IMR-90 (cell line): ENCODE measurements at regions not wholly inside any gene's neighbourhood (a gene's known extent, or its start where the extent isn't known, plus 50 kb on each side); places are given as distances from the start of the nearest gene placed in this dataset.

Source experiments
- ATAC-seq: fragments of 200-7000 bp; cut with Tn5 transposase; 2 replicates; pipeline ENCODE4 v1.9.1; 2020; ENCODE audit warnings: low read depth, mild to moderate bottlenecking, moderate library complexity
- BruUV-seq: library from RNA; stranded (reverse); fragments of 400-500 nt; replicated peaks from 2 replicates; lab custom pipeline; 2021; lab: Mats Ljungman, UMichigan
- CTCF ChIA-PET: fragments of 300-600 bp; formaldehyde crosslinking; extraction: SDS; loops from one replicate; lab custom pipeline; 2021; ENCODE audit warnings: antibody characterized with exemption; lab: Yijun Ruan, JAX
- POLR2A ChIA-PET: fragments of 300-600 bp; sonication (Branson Sonifier 250); formaldehyde crosslinking; loops from one replicate; lab custom pipeline; 2022; ENCODE audit warnings: antibody characterized with exemption; ENCODE audit not compliant: unreplicated experiment; lab: Charles Lee
- DNase-seq: peaks from one replicate; pipeline ENCODE4 v3.0.0; 2013
- H2AFZ ChIP-seq: replicated peaks from 2 replicates; pipeline ENCODE3; 2013; ENCODE audit warnings: low read length, mild to moderate bottlenecking; ENCODE audit not compliant: poor library complexity
- H2AK5ac ChIP-seq: 2 replicates; pipeline ENCODE4 v1.6.1; 2013; ENCODE audit warnings: low read depth, low read length, inconsistent platforms
- H2AK9ac ChIP-seq: replicated peaks from 2 replicates; pipeline ENCODE3; 2013; ENCODE audit warnings: mild to moderate bottlenecking, low read depth, low read length, moderate library complexity; ENCODE audit not compliant: poor library complexity
- H2BK120ac ChIP-seq: 2 replicates; pipeline ENCODE4 v1.6.1; 2013; ENCODE audit warnings: low read depth, low read length, inconsistent platforms
- H2BK15ac ChIP-seq: 3 replicates; pipeline ENCODE4 v1.6.1; 2013; ENCODE audit warnings: low read depth, low read length, inconsistent platforms
- H2BK20ac ChIP-seq: 2 replicates; pipeline ENCODE4 v1.6.1; 2013; ENCODE audit warnings: low read depth, mild to moderate bottlenecking, inconsistent platforms, low read length, moderate library complexity
- H2BK5ac ChIP-seq: 2 replicates; pipeline ENCODE4 v1.6.1; 2013; ENCODE audit warnings: mild to moderate bottlenecking, low read depth, low read length, inconsistent platforms; ENCODE audit not compliant: poor library complexity, severe bottlenecking
- H3K14ac ChIP-seq: replicated peaks from 2 replicates; pipeline ENCODE4 v1.6.1; 2013; ENCODE audit warnings: low read depth, low read length, inconsistent platforms
- H3K18ac ChIP-seq: 2 replicates; pipeline ENCODE4 v1.6.1; 2013; ENCODE audit warnings: low read depth, low read length, control low read depth
- H3K23ac ChIP-seq: 2 replicates; pipeline ENCODE4 v1.6.1; 2013; ENCODE audit warnings: low read depth, low read length, inconsistent platforms
- H3K27ac ChIP-seq: 2 replicates; pipeline ENCODE4 v1.5.1; 2013; ENCODE audit warnings: mild to moderate bottlenecking, control low read depth, low read length; ENCODE audit not compliant: insufficient read depth
- H3K27me3 ChIP-seq: 2 replicates; pipeline ENCODE4 v1.6.1; 2013; ENCODE audit warnings: low read length; ENCODE audit not compliant: control insufficient read depth, insufficient read depth
- H3K36me3 ChIP-seq: 2 replicates; pipeline ENCODE4 v1.6.1; 2013; ENCODE audit warnings: low read length, mixed read lengths; ENCODE audit not compliant: control insufficient read depth, insufficient read depth
- H3K4ac ChIP-seq: 2 replicates; pipeline ENCODE4 v1.6.1; 2013; ENCODE audit warnings: low read depth, low read length, inconsistent platforms
- H3K4me1 ChIP-seq: 2 replicates; pipeline ENCODE4 v1.6.1; 2013; ENCODE audit warnings: low read length, mixed read lengths; ENCODE audit not compliant: control insufficient read depth, insufficient read depth
- H3K4me2 ChIP-seq: 2 replicates; pipeline ENCODE4 v1.6.1; 2013; ENCODE audit warnings: low read depth, mild to moderate bottlenecking, control low read depth, low read length, moderate library complexity
- H3K4me3 ChIP-seq: 2 replicates; pipeline ENCODE4 v1.5.1; 2013; ENCODE audit warnings: low read depth, mild to moderate bottlenecking, control low read depth, low read length, moderate library complexity; ENCODE audit not compliant: insufficient read depth
- H3K56ac ChIP-seq: 2 replicates; pipeline ENCODE4 v1.6.1; 2013; ENCODE audit warnings: low read length, inconsistent platforms; ENCODE audit not compliant: insufficient read depth; ENCODE audit errors: extremely low read depth
- H3K79me1 ChIP-seq, 2 experiments: 2 replicates each; pipeline ENCODE4 v1.6.1; 2013; ENCODE audit warnings: low read length in 2 of 2, inconsistent platforms in 1 of 2, low read depth in 1 of 2
- H3K9ac ChIP-seq: 2 replicates; pipeline ENCODE4 v1.6.1; 2013; ENCODE audit warnings: low read depth, low read length, control low read depth
- H3K9me1 ChIP-seq: 2 replicates; pipeline ENCODE4 v1.6.1; 2013; ENCODE audit warnings: low read length, inconsistent platforms; ENCODE audit not compliant: insufficient read depth
- H3K9me3 ChIP-seq: 2 replicates; pipeline ENCODE4 v1.6.1; 2013; ENCODE audit warnings: low read length; ENCODE audit not compliant: control insufficient read depth, insufficient read depth
- H4K20me1 ChIP-seq: 2 replicates; pipeline ENCODE4 v1.6.1; 2013; ENCODE audit warnings: low read length, inconsistent platforms; ENCODE audit not compliant: insufficient read depth
- H4K5ac ChIP-seq: 2 replicates; pipeline ENCODE4 v1.6.1; 2013; ENCODE audit warnings: mild to moderate bottlenecking, low read depth, low read length, control low read depth
- H4K8ac ChIP-seq, 2 experiments: 2 replicates each; pipeline ENCODE4 v1.6.1; 2013; ENCODE audit warnings: low read depth in 2 of 2, low read length in 2 of 2, control low read depth in 1 of 2, inconsistent platforms in 1 of 2
- H4K91ac ChIP-seq: 2 replicates; pipeline ENCODE4 v1.6.1; 2013; ENCODE audit warnings: low read depth, low read length, inconsistent platforms; ENCODE audit not compliant: insufficient read depth
- CTCF ChIP-seq: conservative IDR thresholded peaks from 2 replicates; pipeline ENCODE4 v1.5.1; 2012; ENCODE audit warnings: mild to moderate bottlenecking, low read depth, low read length, improper control_type of control experiment
- MAZ ChIP-seq: IDR thresholded peaks from 2 replicates; pipeline ENCODE4 v1.6.1; 2012; ENCODE audit warnings: low read depth, mild to moderate bottlenecking, low read length, improper control_type of control experiment, moderate library complexity, borderline replicate concordance
- NFE2L2 ChIP-seq: fragments of 150-350 bp; IDR thresholded peaks from 2 replicates; pipeline ENCODE4 v1.6.1; 2016; ENCODE audit warnings: low read depth, mild to moderate bottlenecking, low read length
- WGBS, 2 experiments: methylation state at CpG; one replicate each; pipeline versions ENCODE4 v1.1.5 to v1.1.7; 2013; ENCODE audit warnings: missing lambda C conversion rate in 2 of 2; ENCODE audit not compliant: insufficient read length in 1 of 2; ENCODE audit errors: extremely low coverage in 2 of 2; 5-methylcytosine and 5-hydroxymethylcytosine counted together
- dilution Hi-C: fragments of 300-500 bp; cut with HindIII; formaldehyde crosslinking; loops from one replicate; pipeline ENCODE4 v1.14.3; 2018; ENCODE audit warnings: low sequenced_read_pairs; ENCODE audit not compliant: unreplicated experiment
- in situ Hi-C: fragments of 300-500 bp; cut with MboI; formaldehyde crosslinking; loops from 3 replicates; pipeline ENCODE4 v1.14.3; 2019; ENCODE audit warnings: low sequenced_read_pairs, inconsistent platforms, mixed read lengths
- intact Hi-C: fragments of 100-400 bp; cut with micrococcal nuclease; formaldehyde crosslinking; loops from 2 replicates; pipeline ENCODE4 v1.10.0; 2022

GRCh38 chr6:22513667-22514066 lies 55.7 kb upstream of the HDGFL1 start:
- H3K4me3 ChIP-seq = no peak overlapping the region
- no peak overlapping the region for H3K4ac ChIP-seq
- no peaks in the 10 kb centered on the region for H3K36me3 ChIP-seq
- DNase-seq = no peak
- H3K23ac ChIP-seq = no peak overlapping the region
- dilution Hi-C loops = no loop called here
- POLR2A ChIA-PET = interaction anchor here (0.6 kb wide), 1 partner anchor 10 kb away, joined by 4 read pairs; no protein-coding TSS in a partner anchor
- H2BK15ac ChIP-seq = no peak overlapping the region
- H2BK5ac ChIP-seq = no peak overlapping the region
- no peak overlapping the region for H3K56ac ChIP-seq
- no peak overlapping the region for H3K4me2 ChIP-seq
- CTCF ChIA-PET = no interaction called here
- no peaks in the 10 kb centered on the region for H3K27me3 ChIP-seq
- H3K9me1 ChIP-seq = no peaks in the 10 kb centered on the region
- intact Hi-C loops = no loop called here
- no peaks in the 10 kb centered on the region for H4K20me1 ChIP-seq
- no peak overlapping the region for H4K8ac ChIP-seq
- H2AK5ac ChIP-seq = no peak overlapping the region
- TF ChIP-seq CTCF = no peak
- no peak for TF ChIP-seq MAZ
- no peak for TF ChIP-seq NFE2L2
- H3K79me1 ChIP-seq = no peaks in the 10 kb centered on the region
- H2AFZ ChIP-seq = no peak overlapping the region
- H3K9ac ChIP-seq = no peak overlapping the region
- H4K91ac ChIP-seq = no peak overlapping the region
- no peak overlapping the region for H3K27ac ChIP-seq
- ATAC-seq = no peak
- no peak overlapping the region for H4K5ac ChIP-seq
- H2AK9ac ChIP-seq = no peak overlapping the region
- no peak overlapping the region for H3K14ac ChIP-seq
- no peak overlapping the region for H2BK20ac ChIP-seq
- peaks cover 5% of the 10 kb centered on the region; the same call in 1 of the 2 replicates for H3K4me1 ChIP-seq
- WGBS, 2 experiments = no CpG with 5 or more reads among the region's 9 CpGs
- in situ Hi-C loops = no loop called here
- no peak overlapping the region for H3K18ac ChIP-seq
- H2BK120ac ChIP-seq = no peak overlapping the region
- no peaks in the 10 kb centered on the region for H3K9me3 ChIP-seq
- BruUV-seq = no TSS peak
